Effector memory CD8-positive, alpha-beta T cell (primary cell): ENCODE measurements at regions not wholly inside any gene's neighbourhood (a gene's known extent, or its start where the extent isn't known, plus 50 kb on each side); places are given as distances from the start of the nearest gene placed in this dataset.

Experiments used
- ATAC-seq: fragments of 150-1000 bp; cut with Tn5 transposase; replicated peaks from 2 replicates; pipeline ENCODE4 v1.10.0; 2021; ENCODE audit warnings: mild to moderate bottlenecking, moderate library complexity
- DNase-seq, 3 experiments: peaks; one replicate each; pipeline ENCODE4 v3.0.0; 2021
- H3K27ac Mint-ChIP-seq, 2 donors: one replicate each; pipeline ENCODE4 v1.8.0; 2022; ENCODE audit warnings: mild to moderate bottlenecking in 2 of 2, mixed read lengths in 2 of 2, moderate library complexity in 2 of 2
- H3K27me3 Mint-ChIP-seq, 2 donors: one replicate each; pipeline ENCODE4 v1.8.0; 2022; ENCODE audit warnings: mixed read lengths in 2 of 2
- H3K36me3 Mint-ChIP-seq: one replicate; pipeline ENCODE4 v1.8.0; 2022; ENCODE audit warnings: mild to moderate bottlenecking, moderate library complexity, mixed read lengths; ENCODE audit not compliant: insufficient read depth
- H3K4me1 Mint-ChIP-seq, 2 donors: one replicate each; pipeline ENCODE4 v1.8.0; 2022; ENCODE audit warnings: low read depth in 2 of 2, mixed read lengths in 2 of 2
- H3K4me3 Mint-ChIP-seq, 2 donors: one replicate each; pipeline ENCODE4 v1.8.0; 2022; ENCODE audit warnings: mild to moderate bottlenecking in 2 of 2, mixed read lengths in 2 of 2, moderate library complexity in 2 of 2
- H3K9me3 Mint-ChIP-seq, 2 donors: one replicate each; pipeline ENCODE4 v1.8.0; 2022; ENCODE audit warnings: mixed read lengths in 2 of 2

- no peak overlapping the region for H3K27ac Mint-ChIP-seq
- ATAC-seq = no peak
- no peaks in the 10 kb centered on the region for H3K4me1 Mint-ChIP-seq
- H3K36me3 Mint-ChIP-seq = peaks cover 3% of the 10 kb centered on the region
- H3K27me3 Mint-ChIP-seq = peaks cover 0 to 6% of the 10 kb centered on the region in 2 donors
- DNase-seq = no peak
- H3K4me3 Mint-ChIP-seq = no peak overlapping the region
- no peaks in the 10 kb centered on the region for H3K9me3 Mint-ChIP-seq
Measured at GRCh38 chr5:6013506-6013905, 364.8 kb downstream of the MED10 start.

DNA sequence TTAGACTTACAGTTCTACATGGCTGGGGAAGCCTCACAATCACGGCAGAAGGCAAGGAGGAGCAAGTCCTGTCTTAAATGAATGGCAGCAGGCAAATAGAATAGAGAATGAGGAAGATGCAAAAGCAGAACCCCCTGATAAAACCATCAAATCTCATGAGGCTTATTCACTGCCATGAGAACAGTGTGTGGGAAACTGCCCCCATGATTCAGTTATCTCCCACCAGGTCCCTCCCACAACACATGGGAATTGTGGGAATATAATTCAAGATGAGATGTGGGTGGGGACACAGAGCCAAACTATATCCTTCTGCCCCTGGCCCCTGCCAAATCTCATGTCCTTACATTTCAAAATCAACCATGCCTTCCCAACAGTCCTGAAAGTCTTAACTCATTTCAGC, 367.1 kb downstream of the MED10 start:
- H3K36me3 Mint-ChIP-seq = peaks cover 3% of the 10 kb centered on the region
- peaks cover 0 to 2% of the 10 kb centered on the region in 2 donors for H3K9me3 Mint-ChIP-seq
- H3K4me1 Mint-ChIP-seq = no peaks in the 10 kb centered on the region
- DNase-seq = no peak
- no peak overlapping the region for H3K4me3 Mint-ChIP-seq
- H3K27ac Mint-ChIP-seq = no peak overlapping the region
- H3K27me3 Mint-ChIP-seq = peaks cover 0 to 6% of the 10 kb centered on the region in 2 donors
- ATAC-seq = no peak

DNA sequence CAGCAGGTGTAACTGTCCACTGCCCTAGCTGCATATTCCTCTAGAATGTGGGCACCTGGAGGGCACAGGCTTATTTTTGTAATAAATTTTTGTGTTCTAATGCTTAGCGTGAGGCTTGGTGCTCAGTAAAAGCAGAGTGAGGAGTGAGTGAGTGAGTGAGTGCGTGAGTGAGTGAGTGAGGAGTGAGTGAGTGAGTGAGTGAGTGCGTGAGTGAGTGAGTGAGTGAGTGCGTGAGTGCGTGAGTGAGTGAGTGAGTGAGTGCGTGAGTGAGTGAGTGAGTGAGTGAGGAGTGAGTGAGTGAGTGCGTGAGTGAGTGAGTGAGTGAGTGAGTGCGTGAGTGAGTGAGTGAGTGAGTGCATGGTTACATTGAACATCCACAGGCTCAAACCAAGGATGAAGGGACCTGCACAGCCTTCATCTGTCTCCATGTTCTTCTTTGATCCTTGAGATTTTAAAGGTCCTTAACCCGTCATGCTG, 371.5 kb downstream of the MED10 start:
- ATAC-seq = no peak
- peaks cover 0 to 6% of the 10 kb centered on the region in 2 donors for H3K27me3 Mint-ChIP-seq
- no peak for DNase-seq
- no peaks in the 10 kb centered on the region for H3K36me3 Mint-ChIP-seq
- no peaks in the 10 kb centered on the region for H3K4me1 Mint-ChIP-seq
- H3K27ac Mint-ChIP-seq = no peak overlapping the region
- H3K9me3 Mint-ChIP-seq = peaks cover 0 to 2% of the 10 kb centered on the region in 2 donors
- no peak overlapping the region for H3K4me3 Mint-ChIP-seq

DNA sequence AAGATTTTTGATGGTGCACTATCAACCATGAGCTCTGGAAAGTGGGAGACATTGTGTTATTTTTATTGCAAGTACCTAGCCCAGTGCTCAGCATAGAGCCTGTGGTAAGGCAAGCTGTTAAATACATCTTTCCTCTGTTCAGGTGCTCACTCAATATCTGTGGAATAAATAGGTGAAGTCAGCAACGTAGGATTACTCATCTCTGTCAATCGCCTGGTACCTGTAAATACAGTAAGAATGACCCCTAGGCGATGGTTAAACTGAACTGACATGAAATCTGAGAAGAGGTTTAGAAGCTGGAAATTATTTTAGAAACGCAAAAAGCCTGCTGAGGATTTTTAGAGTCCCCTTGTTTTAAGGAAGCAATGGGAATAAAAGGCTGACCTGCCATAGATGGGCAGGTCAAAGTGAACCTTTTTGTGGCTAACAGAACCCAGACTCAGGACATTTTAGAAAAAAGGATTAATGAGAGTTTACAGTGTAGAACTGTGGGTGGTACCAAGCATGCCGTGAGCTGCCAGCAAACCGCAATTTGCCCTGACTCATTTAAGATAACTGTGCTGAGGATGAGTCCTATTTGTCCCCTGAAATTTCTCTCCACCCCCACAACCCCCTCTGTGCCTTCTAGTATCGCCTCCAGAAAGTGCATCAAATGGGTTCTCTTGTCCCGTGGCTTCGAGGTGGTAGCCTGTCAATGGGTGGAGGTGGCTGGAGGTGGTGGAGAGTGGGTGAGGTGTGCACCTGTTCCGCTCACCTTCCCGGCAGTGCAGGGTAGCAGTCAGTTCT, 375.1 kb downstream of the MED10 start:
- Mint-ChIP-seq H3K36me3 (no peaks in the 10 kb centered on the region), H3K27ac (no peak overlapping the region), H3K4me1 (no peaks in the 10 kb centered on the region), H3K9me3 (peaks cover 2 to 8% of the 10 kb centered on the region in 2 donors), H3K27me3 (no peaks in the 10 kb centered on the region), H3K4me3 (no peak overlapping the region)
- ATAC-seq (no peak), DNase-seq (no peak)

GRCh38 chr5:6000867-6001266, 377.5 kb downstream of the MED10 start:
- no peak for DNase-seq
- no peak for ATAC-seq
- H3K36me3 Mint-ChIP-seq = no peaks in the 10 kb centered on the region
- H3K4me1 Mint-ChIP-seq = no peaks in the 10 kb centered on the region
- H3K27ac Mint-ChIP-seq = no peak overlapping the region
- H3K27me3 Mint-ChIP-seq = no peaks in the 10 kb centered on the region
- no peak overlapping the region for H3K4me3 Mint-ChIP-seq
- H3K9me3 Mint-ChIP-seq = peaks cover 2 to 15% of the 10 kb centered on the region in 2 donors

GRCh38 chr5:5995819-5996218, 382.5 kb downstream of the MED10 start:
- Mint-ChIP-seq H3K4me3 (no peak overlapping the region), H3K4me1 (no peaks in the 10 kb centered on the region), H3K27me3 (no peaks in the 10 kb centered on the region), H3K27ac (no peak overlapping the region), H3K9me3 (peaks cover 9 to 37% of the 10 kb centered on the region in 2 donors), H3K36me3 (no peaks in the 10 kb centered on the region)
- DNase-seq = no peak
- ATAC-seq = no peak

DNA sequence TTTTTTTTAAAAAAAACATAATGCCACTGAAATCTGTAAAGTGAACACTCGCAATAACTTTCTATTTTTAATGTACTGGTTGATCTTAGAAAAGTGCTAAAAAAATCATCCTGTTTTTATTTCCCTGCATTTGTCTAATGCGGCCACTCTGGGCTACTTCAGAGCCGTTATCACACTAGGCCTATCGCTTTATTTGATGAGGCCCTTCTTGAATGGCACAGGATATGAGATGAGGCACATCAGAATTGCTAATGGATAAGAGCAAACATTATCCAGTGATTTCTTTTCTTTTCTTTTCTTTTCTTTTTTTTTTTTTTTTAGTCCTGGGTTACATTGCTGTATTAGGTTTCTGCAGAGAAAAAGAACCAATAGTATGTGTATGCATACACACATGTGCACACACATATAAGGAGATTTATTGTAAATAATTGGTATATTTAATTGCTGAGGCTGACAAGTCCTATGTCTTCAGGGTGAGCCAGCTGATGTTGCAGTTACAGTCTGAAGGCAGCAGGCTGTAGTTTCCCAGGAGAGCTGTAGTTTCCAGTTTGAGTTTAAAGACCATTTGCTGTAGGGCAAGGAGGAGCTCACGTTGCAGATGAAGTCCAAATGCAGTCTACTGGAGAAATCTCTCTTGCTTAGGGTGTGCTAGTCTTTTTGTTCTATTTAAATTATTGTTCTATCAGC, 391.7 kb downstream of the MED10 start:
- no peak for DNase-seq
- H3K36me3 Mint-ChIP-seq = peaks cover 3% of the 10 kb centered on the region
- H3K4me1 Mint-ChIP-seq = no peaks in the 10 kb centered on the region
- no peak overlapping the region for H3K27ac Mint-ChIP-seq
- ATAC-seq = no peak
- peaks cover 0 to 2% of the 10 kb centered on the region in 2 donors for H3K9me3 Mint-ChIP-seq
- H3K4me3 Mint-ChIP-seq = no peak overlapping the region
- H3K27me3 Mint-ChIP-seq = no peaks in the 10 kb centered on the region

DNA sequence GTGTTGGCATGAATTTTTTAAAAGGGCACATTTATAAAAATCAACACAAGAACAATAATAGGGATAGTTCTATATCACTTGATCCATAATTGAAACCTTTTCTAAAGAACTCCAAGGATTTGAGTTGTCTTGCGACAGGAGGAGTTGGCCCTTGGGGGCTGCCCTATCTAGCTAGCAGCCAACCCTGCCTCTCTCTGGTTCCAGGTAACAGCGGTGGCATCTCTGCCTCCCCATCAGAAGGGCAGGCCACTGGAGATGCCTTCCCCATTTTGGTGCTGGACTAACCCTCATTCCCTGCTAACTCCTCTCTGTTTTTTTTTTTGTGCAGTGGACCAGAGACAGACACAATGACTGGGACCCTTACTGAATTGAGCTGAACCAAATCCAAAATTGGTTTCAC, 393.0 kb downstream of the MED10 start:
- ATAC-seq (no peak), DNase-seq (no peak)
- Mint-ChIP-seq H3K9me3 (peaks cover 0 to 2% of the 10 kb centered on the region in 2 donors), H3K4me3 (no peak overlapping the region), H3K4me1 (no peaks in the 10 kb centered on the region), H3K27me3 (no peaks in the 10 kb centered on the region), H3K36me3 (peaks cover 3% of the 10 kb centered on the region), H3K27ac (no peak overlapping the region)

DNA sequence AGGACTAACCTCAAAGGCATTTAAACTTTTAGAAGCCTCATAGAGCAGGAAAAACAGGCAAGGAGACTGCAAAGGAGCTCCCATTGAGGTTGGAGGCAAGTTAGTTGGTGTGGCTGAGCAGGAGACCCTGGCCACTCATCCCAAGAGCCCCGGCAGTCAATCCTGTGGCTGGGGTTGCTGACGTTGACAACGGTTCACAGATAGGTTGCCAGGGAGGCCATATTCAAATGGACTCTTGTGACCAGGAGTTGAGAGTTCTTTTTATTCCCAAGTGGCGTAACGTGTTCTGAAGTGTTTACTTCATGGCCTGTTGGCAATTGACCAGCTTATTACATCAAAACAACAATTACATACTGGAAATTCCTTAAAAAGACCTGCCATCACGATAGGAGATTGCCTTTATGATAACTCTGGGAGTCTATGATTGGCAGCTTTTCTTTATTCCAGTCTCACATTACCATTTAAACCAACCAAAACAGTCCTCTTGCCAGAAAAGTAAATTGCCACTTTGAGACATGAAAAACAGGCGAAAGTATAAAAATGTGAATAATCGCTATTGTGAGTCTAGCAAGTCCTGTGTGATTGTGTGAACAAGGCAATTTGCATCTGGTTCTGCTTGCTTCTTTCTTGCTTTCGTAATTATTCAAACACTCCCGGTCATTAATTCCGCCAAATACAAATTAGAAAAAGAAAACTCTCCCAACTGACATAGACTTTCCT, 394.9 kb downstream of the MED10 start:
- Mint-ChIP-seq H3K9me3 (peaks cover 0 to 2% of the 10 kb centered on the region in 2 donors), H3K27me3 (no peaks in the 10 kb centered on the region), H3K4me1 (no peaks in the 10 kb centered on the region), H3K4me3 (no peak overlapping the region), H3K27ac (no peak overlapping the region), H3K36me3 (peaks cover 3% of the 10 kb centered on the region)
- no peak for ATAC-seq
- no peak for DNase-seq

DNA sequence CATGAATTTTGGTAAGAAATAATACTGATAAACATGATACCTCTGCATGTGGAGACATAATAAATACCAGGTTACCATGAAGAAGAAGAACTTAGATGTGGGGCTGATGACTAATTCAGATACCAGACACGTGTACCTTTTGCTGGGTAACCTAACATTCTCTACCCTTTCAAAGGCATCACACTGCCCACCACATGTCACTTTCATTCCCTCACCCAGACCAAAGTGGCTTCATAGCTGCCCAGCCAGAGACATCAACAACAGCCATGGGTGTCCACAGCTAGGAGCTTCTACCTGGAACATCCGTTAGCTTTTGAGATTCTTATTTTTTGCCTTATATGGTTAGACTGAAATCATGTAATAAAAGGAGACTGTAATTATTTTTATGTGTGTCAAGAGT, 396.8 kb downstream of the MED10 start:
- H3K27ac Mint-ChIP-seq = no peak overlapping the region
- ATAC-seq = no peak
- DNase-seq = no peak
- peaks cover 0 to 2% of the 10 kb centered on the region in 2 donors for H3K9me3 Mint-ChIP-seq
- no peaks in the 10 kb centered on the region for H3K4me1 Mint-ChIP-seq
- H3K36me3 Mint-ChIP-seq = peaks cover 3% of the 10 kb centered on the region
- no peak overlapping the region for H3K4me3 Mint-ChIP-seq
- no peaks in the 10 kb centered on the region for H3K27me3 Mint-ChIP-seq

DNA sequence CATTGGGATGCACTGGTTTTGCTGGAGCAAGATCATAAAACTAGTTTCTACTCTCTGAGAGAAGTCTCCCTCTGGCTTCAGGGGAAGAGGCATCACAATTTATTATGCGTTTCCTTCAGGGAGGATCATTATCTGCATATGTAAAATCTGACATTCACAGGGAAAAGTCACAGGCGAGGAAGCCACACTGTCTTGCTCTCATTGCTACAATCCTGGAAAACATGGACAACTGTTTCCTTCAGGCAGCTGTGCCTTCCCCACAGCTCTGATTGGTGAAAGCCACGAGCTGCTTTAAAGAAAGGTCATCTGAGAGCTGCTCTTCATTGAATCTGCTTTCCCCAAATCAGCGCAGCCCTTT, 397.8 kb downstream of the MED10 start:
- H3K4me3 Mint-ChIP-seq = no peak overlapping the region

GRCh38 chr5:5979761-5980537, 398.4 kb downstream of the MED10 start:
- no peaks in the 10 kb centered on the region for H3K27me3 Mint-ChIP-seq
- H3K4me1 Mint-ChIP-seq = no peaks in the 10 kb centered on the region
- DNase-seq = no peak
- no peak overlapping the region for H3K4me3 Mint-ChIP-seq
- ATAC-seq = no peak
- H3K36me3 Mint-ChIP-seq = peaks cover under 1% of the 10 kb centered on the region
- peaks cover 0 to 2% of the 10 kb centered on the region in 2 donors for H3K9me3 Mint-ChIP-seq
- no peak overlapping the region for H3K27ac Mint-ChIP-seq

More for the DNA sequence above, 397.8 kb downstream of the MED10 start:
- Mint-ChIP-seq H3K27ac (no peak overlapping the region), H3K4me1 (no peaks in the 10 kb centered on the region), H3K27me3 (no peaks in the 10 kb centered on the region), H3K36me3 (peaks cover 3% of the 10 kb centered on the region), H3K9me3 (peaks cover 0 to 2% of the 10 kb centered on the region in 2 donors)
- ATAC-seq = no peak
- no peak for DNase-seq

DNA sequence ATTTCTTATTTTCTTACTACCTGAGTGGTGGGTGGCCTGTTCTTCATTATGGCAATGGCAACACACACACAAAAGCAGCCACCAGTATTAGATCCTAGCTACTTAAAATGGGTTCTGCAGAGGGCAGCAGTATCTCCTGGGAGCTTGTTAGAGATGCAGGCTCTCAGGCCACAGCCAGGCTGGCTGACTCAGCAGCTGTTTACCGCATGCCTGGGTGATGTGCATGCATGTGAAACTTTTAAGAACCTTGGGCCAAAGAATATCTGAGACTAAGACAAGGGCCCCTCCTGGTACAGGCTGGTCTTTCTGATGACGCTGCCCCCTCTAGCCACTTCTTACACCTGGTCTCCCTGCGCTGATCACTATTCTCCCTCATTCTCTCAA, 399.0 kb downstream of the MED10 start:
- no peak overlapping the region for H3K27ac Mint-ChIP-seq
- no peaks in the 10 kb centered on the region for H3K27me3 Mint-ChIP-seq
- no peaks in the 10 kb centered on the region for H3K4me1 Mint-ChIP-seq
- H3K4me3 Mint-ChIP-seq = no peak overlapping the region
- no peaks in the 10 kb centered on the region for H3K9me3 Mint-ChIP-seq
- DNase-seq (no peak), ATAC-seq (no peak)
- H3K36me3 Mint-ChIP-seq = no peaks in the 10 kb centered on the region
